ENCODE measurements at regions not wholly inside any gene's neighbourhood (a gene's known extent, or its start where the extent isn't known, plus 50 kb on each side); places are given as distances from the start of the nearest gene placed in this dataset.
"Not testable (repeated sequence)": the region's sequence is repeated elsewhere in the genome, so short reads cannot be mapped to it uniquely, and the experiment has no call there.

GRCh38 chr6:140269591-140270165 is 895.2 kb upstream of the CITED2 start:
- no peak for TF ChIP-seq CTCF (IDR thresholded peaks at IDR 0.05; ENCODE audit: unreplicated experiment in 3 of 3)
- Mint-ChIP-seq H3K36me3 (ENCODE audit: low read depth) (no peaks in the 10 kb centered on the region), H3K4me3 (no peak overlapping the region), H3K4me1 (no peaks in the 10 kb centered on the region), H3K27me3 (ENCODE audit: low read depth) (no peaks in the 10 kb centered on the region), H3K9me3 (peaks cover 10% of the 10 kb centered on the region), H3K27ac (no peak overlapping the region)

DNA sequence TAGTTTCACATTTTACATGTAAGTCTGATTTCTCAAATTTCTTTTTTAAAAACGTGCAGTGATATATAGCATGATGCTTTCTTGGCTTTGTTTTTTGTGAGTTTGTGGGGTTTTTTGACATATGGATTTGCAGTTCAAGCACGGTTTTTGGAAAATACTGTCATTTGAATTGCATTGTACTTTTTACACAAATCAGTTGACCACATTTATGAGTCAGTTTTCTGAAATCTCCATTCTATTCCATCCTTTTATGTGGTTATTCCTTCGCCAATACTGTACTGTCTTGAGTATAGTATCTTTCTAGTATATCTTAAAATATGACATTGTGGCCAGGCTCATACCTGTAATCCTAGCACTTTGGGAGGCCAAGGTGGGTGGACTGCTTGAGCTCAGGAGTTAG is 890.0 kb upstream of the CITED2 start:
- no peak overlapping the region for H3K27ac Mint-ChIP-seq
- H3K27me3 Mint-ChIP-seq (ENCODE audit: low read depth): no peaks in the 10 kb centered on the region
- H3K9me3 Mint-ChIP-seq: peaks cover 25% of the 10 kb centered on the region
- no peaks in the 10 kb centered on the region for H3K4me1 Mint-ChIP-seq
- no peaks in the 10 kb centered on the region for H3K36me3 Mint-ChIP-seq (ENCODE audit: low read depth)
- no peak for TF ChIP-seq CTCF (IDR thresholded peaks at IDR 0.05; ENCODE audit: unreplicated experiment in 3 of 3)
- H3K4me3 Mint-ChIP-seq: no peak overlapping the region

DNA sequence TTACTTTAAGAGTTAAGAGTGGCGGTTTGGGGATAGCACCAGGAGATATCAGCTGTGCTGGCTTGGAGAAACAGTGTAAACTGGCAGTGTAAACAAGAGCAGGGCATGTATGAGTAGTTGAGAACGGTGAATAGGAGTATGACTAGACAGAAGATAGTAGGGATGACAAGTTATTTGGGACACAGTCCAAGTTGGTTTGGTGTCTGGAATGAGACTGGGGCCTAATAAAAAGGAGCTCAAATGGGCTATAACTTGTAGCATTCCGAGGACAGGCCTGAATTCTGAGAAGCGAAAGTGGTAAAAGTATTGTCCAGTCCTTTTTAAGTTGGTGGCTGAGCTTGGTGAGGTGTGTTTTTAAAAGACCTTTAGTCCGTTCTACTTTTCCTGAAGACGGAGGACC is 883.9 kb upstream of the CITED2 start:
- H3K27ac Mint-ChIP-seq, H3K4me1 Mint-ChIP-seq, H3K4me3 Mint-ChIP-seq: not testable (repeated sequence)

GRCh38 chr6:140256248-140256647 is 881.8 kb upstream of the CITED2 start:
- no peak overlapping the region for H3K27ac Mint-ChIP-seq
- no peaks in the 10 kb centered on the region for H3K4me1 Mint-ChIP-seq
- H3K9me3 Mint-ChIP-seq: peaks cover 4% of the 10 kb centered on the region
- H3K27me3 Mint-ChIP-seq (ENCODE audit: low read depth): peaks cover 4% of the 10 kb centered on the region
- TF ChIP-seq CTCF (IDR thresholded peaks at IDR 0.05; ENCODE audit: unreplicated experiment in 3 of 3): no peak
- H3K4me3 Mint-ChIP-seq: no peak overlapping the region
- no peaks in the 10 kb centered on the region for H3K36me3 Mint-ChIP-seq (ENCODE audit: low read depth)

More for the DNA sequence above, 883.9 kb upstream of the CITED2 start:
- H3K9me3 Mint-ChIP-seq: peaks cover 14% of the 10 kb centered on the region
- H3K27me3 Mint-ChIP-seq (ENCODE audit: low read depth); H3K36me3 Mint-ChIP-seq (ENCODE audit: low read depth): not testable (repeated sequence)

DNA sequence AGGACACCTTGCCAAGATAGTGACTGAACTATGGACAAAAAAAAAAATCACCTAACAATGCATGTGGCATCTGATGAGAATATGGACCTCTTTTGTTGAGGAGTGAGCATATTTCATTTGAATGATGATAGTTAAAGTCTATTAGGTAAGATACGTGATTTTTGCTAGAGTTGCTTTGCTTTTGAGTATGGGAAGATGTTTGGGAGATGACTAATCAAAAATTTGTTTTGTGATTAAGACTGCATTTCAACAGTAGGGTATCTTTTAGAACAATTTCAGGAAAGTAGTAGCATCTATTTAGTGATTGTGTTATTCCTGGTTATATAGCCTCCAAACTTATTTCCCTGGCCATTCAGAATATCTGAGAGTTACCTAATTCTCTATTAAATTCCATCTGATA is 878.6 kb upstream of the CITED2 start:
- Mint-ChIP-seq H3K4me1 (no peaks in the 10 kb centered on the region), H3K27ac (no peak overlapping the region), H3K4me3 (no peak overlapping the region), H3K36me3 (ENCODE audit: low read depth) (no peaks in the 10 kb centered on the region), H3K27me3 (ENCODE audit: low read depth) (peaks cover 3% of the 10 kb centered on the region), H3K9me3 (no peaks in the 10 kb centered on the region)
- no peak for TF ChIP-seq CTCF (IDR thresholded peaks at IDR 0.05; ENCODE audit: unreplicated experiment in 3 of 3)

DNA sequence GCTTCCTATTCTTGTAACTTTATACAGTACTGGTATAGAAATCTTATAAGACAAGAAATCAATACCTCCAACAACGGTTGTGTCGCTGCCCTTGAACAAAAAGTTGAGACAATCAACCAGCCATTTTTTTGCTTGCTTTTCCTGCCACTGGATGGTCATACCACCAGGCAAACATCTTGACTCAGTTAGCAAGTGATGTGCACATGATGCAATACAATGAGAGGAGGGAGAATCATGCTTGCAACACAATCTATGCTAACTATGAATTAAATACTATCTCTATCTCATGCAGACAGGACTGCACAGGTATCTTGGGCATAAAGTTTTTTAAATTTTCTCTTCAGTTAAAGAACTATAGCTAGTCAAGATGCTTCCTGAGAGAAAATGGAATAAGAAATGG is 877.7 kb upstream of the CITED2 start:
- Mint-ChIP-seq H3K27ac (no peak overlapping the region), H3K36me3 (ENCODE audit: low read depth) (no peaks in the 10 kb centered on the region), H3K4me1 (no peaks in the 10 kb centered on the region), H3K9me3 (no peaks in the 10 kb centered on the region), H3K4me3 (no peak overlapping the region), H3K27me3 (ENCODE audit: low read depth) (no peaks in the 10 kb centered on the region)
- no peak for TF ChIP-seq CTCF (IDR thresholded peaks at IDR 0.05; ENCODE audit: unreplicated experiment in 3 of 3)

All from nephron (organoid).